Testis (tissue), 2 donors: ENCODE measurements at regions not wholly inside any gene's neighbourhood (a gene's known extent, or its start where the extent isn't known, plus 50 kb on each side); places are given as distances from the start of the nearest gene placed in this dataset.

Source experiments
- CTCF ChIP-seq, 3 experiments: fragments of 450-650 bp in 2 of 3; fragments of 200-600 bp in 1 of 3; sonication (generic) in 1 of 3; IDR thresholded peaks; one replicate each; pipeline ENCODE4 v1.5.1; 2016 to 2019; ENCODE audit warnings: antibody characterized with exemption in 3 of 3, mild to moderate bottlenecking in 2 of 3, moderate library complexity in 1 of 3
- POLR2A ChIP-seq: fragments of 450-650 bp; IDR thresholded peaks from one replicate; pipeline ENCODE4 v1.6.1; 2017; ENCODE audit warnings: antibody characterized with exemption, mild to moderate bottlenecking, moderate library complexity

- TF ChIP-seq POLR2A = no peak
- no peak for TF ChIP-seq CTCF (IDR thresholded peaks at IDR 0.05)
Observed at GRCh38 chr12:126767334-126767733, 1499.6 kb upstream of the TMEM132C start.
